AG09319 (cell line): ENCODE measurements at regions not wholly inside any gene's neighbourhood (a gene's known extent, or its start where the extent isn't known, plus 50 kb on each side); places are given as distances from the start of the nearest gene placed in this dataset.

ENCODE experiments used
- DNase-seq: peaks from one replicate; pipeline ENCODE4 v3.0.0-alpha.2; 2010; ENCODE audit warnings: low read depth; ENCODE audit errors: extremely low read depth
- CTCF ChIP-seq: IDR thresholded peaks from 2 replicates; pipeline ENCODE4 v1.5.1; 2011; ENCODE audit warnings: low read depth, mild to moderate bottlenecking, inconsistent platforms, low read length, moderate library complexity

- peak; percentile 7 for DNase-seq
- no peak for TF ChIP-seq CTCF
Measured at GRCh38 chr3:105166893-105167292, 199.8 kb upstream of the ALCAM start.

GRCh38 chr3:105170423-105170822 is 196.3 kb upstream of the ALCAM start:
- no peak for TF ChIP-seq CTCF
- DNase-seq = no peak

- DNase-seq = no peak
- no peak for TF ChIP-seq CTCF
Measured at GRCh38 chr3:105174017-105174615, 192.6 kb upstream of the ALCAM start.

GRCh38 chr3:105177576-105177975 is 189.1 kb upstream of the ALCAM start:
- no peak for DNase-seq
- TF ChIP-seq CTCF = no peak

GRCh38 chr3:105187344-105187743 is 179.4 kb upstream of the ALCAM start:
- DNase-seq = no peak
- no peak for TF ChIP-seq CTCF

GRCh38 chr3:105195260-105195659 is 171.4 kb upstream of the ALCAM start:
- no peak for DNase-seq
- TF ChIP-seq CTCF = no peak

- DNase-seq = no peak
- no peak for TF ChIP-seq CTCF
Measured at GRCh38 chr3:105197863-105198262, 168.8 kb upstream of the ALCAM start.
